ENCODE measurements at regions not wholly inside any gene's neighbourhood (a gene's known extent, or its start where the extent isn't known, plus 50 kb on each side); places are given as distances from the start of the nearest gene placed in this dataset.

DNA sequence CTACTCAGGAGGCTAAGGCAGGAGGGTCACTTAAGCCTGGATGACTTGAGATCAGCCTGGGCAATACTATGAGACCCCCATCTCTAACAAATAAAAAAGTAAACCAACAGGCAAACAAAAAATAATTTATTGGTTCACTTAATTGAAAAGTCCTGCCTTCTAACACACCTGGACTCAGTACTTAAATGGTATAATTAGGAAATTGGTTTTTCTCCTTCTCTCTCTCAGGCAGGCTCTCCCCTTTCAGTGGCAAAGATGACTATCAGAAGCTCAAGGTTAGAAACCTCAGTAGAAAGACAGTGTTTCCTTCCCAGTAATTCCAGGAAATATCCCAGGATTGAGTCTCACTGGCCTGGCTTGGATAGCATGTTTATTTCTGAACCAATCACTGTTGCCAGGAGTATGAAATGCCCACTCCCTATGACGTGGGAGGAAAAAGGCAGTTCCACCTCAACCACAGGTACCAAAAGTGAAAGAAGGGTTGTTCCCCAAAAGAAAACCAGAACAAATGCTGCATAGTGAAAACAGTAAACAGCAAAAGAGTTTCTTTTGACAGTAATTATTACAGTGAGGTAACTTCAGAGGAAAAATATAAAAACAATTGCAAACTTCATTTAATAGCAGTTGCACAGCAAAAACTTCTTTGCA, 56.3 kb upstream of the SOX6 start:
- no peak for DNase-seq

DNA sequence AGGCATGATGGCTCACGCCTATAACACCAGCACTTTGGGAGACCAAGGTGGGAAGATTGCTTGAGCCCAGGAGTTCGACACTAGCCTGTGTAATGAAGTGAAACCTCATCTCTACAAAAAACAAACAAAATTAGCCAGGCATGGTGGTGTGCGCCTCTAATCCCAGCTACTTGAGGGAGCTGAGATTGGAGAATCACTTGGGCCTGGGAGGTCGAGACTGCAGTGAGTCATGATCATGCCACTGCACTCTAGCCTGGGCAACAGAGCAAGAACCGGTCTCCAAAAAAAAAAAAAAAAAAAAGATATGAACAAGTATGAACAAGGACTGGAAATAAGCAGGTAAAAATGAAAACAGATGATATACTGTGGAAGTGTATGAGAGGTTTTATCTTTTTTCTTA, 54.1 kb upstream of the SOX6 start:
- no peak for DNase-seq

DNA sequence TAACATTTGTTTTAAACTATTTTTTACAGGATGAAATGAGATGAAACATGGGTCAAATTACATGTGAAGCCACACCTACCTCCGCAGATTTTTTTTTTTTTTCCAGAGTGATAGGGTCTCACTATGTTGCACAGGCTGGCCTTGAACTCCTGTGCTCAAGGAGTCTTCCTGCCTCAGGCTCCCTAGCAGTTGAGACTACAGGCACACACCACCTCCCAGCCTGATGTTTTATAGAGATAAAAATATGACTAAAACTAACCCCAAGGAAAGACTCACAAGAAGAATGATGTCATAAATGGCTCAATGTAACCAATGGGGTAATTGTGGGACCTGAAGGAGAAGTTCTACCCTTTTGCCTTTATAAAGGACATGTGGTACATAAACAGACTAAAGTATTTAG, 52.3 kb upstream of the SOX6 start:
- DNase-seq = no peak

DNA sequence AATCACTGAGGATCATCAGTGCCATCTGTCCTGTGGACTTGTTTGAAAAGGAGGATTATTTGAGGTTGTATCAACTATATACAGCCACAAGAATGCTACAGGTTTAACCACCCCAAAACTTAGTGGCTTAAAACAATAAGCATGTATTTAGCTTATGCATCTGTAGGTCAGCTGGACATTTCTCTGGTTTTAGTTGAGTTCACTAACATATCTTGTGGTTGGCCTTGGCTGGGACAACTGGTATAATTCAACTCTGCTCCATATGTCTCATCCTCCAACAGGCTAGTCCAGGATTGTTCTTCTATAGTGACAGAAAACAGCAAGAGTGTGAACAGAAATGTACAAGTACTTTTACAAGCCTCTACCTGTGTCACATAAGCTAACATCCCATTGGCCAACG, 49.9 kb upstream of the SOX6 start:
- no peak for DNase-seq

Measured in COR-L47 (cell line).